GM12864 (cell line): ENCODE measurements at regions not wholly inside any gene's neighbourhood (a gene's known extent, or its start where the extent isn't known, plus 50 kb on each side); places are given as distances from the start of the nearest gene placed in this dataset.

Experiments
- DNase-seq: peaks from one replicate; pipeline ENCODE4 v3.0.0-alpha.2; 2011; ENCODE audit warnings: low read depth
- H3K4me3 ChIP-seq: 2 replicates; pipeline ENCODE4 v1.5.1; 2011; ENCODE audit warnings: mild to moderate bottlenecking, low read depth, low read length, control low read depth
- TF ChIP-seq, protein P1 (sequence below): IDR thresholded peaks from 2 replicates; pipeline ENCODE4 v1.5.1; 2011; ENCODE audit warnings: low read depth, mild to moderate bottlenecking, moderate library complexity, low read length, control low read depth, inconsistent platforms; ENCODE audit errors: missing control alignments

- no peak overlapping the region for H3K4me3 ChIP-seq
- TF ChIP-seq, protein P1, sequence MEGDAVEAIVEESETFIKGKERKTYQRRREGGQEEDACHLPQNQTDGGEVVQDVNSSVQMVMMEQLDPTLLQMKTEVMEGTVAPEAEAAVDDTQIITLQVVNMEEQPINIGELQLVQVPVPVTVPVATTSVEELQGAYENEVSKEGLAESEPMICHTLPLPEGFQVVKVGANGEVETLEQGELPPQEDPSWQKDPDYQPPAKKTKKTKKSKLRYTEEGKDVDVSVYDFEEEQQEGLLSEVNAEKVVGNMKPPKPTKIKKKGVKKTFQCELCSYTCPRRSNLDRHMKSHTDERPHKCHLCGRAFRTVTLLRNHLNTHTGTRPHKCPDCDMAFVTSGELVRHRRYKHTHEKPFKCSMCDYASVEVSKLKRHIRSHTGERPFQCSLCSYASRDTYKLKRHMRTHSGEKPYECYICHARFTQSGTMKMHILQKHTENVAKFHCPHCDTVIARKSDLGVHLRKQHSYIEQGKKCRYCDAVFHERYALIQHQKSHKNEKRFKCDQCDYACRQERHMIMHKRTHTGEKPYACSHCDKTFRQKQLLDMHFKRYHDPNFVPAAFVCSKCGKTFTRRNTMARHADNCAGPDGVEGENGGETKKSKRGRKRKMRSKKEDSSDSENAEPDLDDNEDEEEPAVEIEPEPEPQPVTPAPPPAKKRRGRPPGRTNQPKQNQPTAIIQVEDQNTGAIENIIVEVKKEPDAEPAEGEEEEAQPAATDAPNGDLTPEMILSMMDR: no peak
- no peak for DNase-seq
Measured at GRCh38 chr13:105052711-105053110, 1482.8 kb downstream of the EFNB2 start.

DNA sequence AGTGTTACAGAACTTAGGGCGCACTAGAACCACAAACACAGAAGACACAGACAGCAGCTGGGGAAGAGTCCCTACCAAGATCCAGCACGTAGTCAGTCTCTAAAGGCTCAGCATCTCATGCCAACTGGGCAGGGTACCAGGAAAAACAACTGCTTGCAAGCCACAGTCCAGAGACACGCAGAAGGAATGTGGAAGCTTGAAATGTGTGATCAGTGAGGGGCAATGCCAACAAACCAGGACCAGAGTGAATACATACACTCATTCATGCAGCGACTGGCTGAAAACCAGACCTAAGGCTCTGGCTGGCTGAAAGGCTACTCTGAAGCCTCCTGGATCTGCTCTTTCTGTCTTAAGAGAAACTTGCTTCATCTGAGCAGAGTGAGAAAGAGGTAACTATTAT lies 1484.8 kb downstream of the EFNB2 start:
- no peak overlapping the region for H3K4me3 ChIP-seq
- DNase-seq: no peak
- TF ChIP-seq, protein P1: no peak

- TF ChIP-seq, protein P1: no peak
- DNase-seq: peak; percentile 35
Measured at GRCh38 chr13:105048677-105049076, 1486.8 kb downstream of the EFNB2 start.

GRCh38 chr13:105047676-105048295 lies 1487.7 kb downstream of the EFNB2 start:
- TF ChIP-seq, protein P1: no peak
- no peak for DNase-seq
- no peak overlapping the region for H3K4me3 ChIP-seq

More at GRCh38 chr13:105048677-105049076, 1486.8 kb downstream of the EFNB2 start:
- H3K4me3 ChIP-seq: no peak overlapping the region

DNA sequence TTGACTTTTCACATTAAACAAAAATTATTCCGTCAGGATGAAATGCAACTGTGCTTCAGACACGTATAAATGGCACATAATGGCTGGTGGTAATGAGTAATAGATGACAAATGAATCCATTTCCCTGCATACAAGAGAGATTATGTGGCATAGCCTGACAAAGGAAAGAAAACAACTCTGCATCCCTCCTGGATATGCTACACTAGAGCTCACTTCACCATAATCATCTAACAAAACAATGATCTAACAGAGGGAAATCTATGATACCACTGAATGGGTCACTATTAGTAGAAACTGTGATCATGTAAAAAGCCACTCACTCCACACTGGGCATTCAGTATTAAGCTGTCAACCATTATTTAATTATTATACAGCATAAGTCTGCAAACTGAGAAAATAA lies 1498.4 kb downstream of the EFNB2 start:
- H3K4me3 ChIP-seq: no peak overlapping the region
- TF ChIP-seq, protein P1: no peak
- DNase-seq: no peak

DNA sequence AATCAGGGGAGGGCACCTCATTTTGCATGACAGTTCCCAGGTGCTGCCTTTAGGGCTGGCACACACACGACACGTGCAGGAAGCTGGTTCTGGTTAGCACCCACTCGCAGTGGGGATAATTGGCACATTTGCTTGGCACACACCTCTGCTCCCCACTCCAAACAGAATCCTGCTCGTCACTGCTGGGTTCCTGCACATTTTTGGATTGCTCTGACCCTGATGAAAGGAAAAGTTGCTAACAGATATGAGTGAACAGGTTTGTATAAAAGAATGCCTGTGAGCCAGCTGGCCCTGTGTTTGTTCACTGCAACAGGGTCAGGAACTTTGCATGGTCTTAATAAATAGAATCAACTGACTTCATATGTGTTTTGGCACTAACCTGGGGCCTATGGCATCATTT lies 1500.4 kb downstream of the EFNB2 start:
- H3K4me3 ChIP-seq: no peak overlapping the region
- TF ChIP-seq, protein P1: no peak
- no peak for DNase-seq

GRCh38 chr13:105033999-105034398 lies 1501.5 kb downstream of the EFNB2 start:
- no peak for DNase-seq
- TF ChIP-seq, protein P1: no peak
- no peak overlapping the region for H3K4me3 ChIP-seq
